Naive thymus-derived CD4-positive, alpha-beta T cell (primary cell): ENCODE measurements at regions not wholly inside any gene's neighbourhood (a gene's known extent, or its start where the extent isn't known, plus 50 kb on each side); places are given as distances from the start of the nearest gene placed in this dataset.

Experiments used
- ATAC-seq: fragments of 150-1000 bp; cut with Tn5 transposase; 2 replicates; pipeline ENCODE4 v1.10.0; 2021; ENCODE audit warnings: mild to moderate bottlenecking, moderate library complexity
- CTCF ChIA-PET: fragments of 350-600 bp; sonication (Branson Sonifier 250); formaldehyde crosslinking; loops from one replicate; lab custom pipeline; 2021; ENCODE audit warnings: antibody characterized with exemption; lab: Charles Lee
- POLR2A ChIA-PET: fragments of 350-600 bp; sonication (Branson Sonifier 250); formaldehyde crosslinking; loops from one replicate; lab custom pipeline; 2021; ENCODE audit warnings: antibody characterized with exemption, inconsistent platforms; lab: Charles Lee
- DNase-seq, 9 donors: peaks; one replicate each; pipeline versions ENCODE4 v3.0.0 to v3.0.0-alpha.2; 2020 to 2022; ENCODE audit warnings: mixed read lengths in 1 of 9
- H3K27ac ChIP-seq: one replicate; pipeline ENCODE4 v1.7.0; 2013; ENCODE audit warnings: mild to moderate bottlenecking, low read depth, low read length, moderate library complexity
- H3K27me3 ChIP-seq, 2 donors: one replicate each; pipeline ENCODE4 v1.7.0; 2013; ENCODE audit warnings: low read length in 2 of 2, mild to moderate bottlenecking in 2 of 2, moderate library complexity in 2 of 2; ENCODE audit not compliant: control insufficient read depth in 2 of 2, insufficient read depth in 2 of 2
- H3K36me3 ChIP-seq, 3 experiments: 1 replicate in 2 of 3; 2 replicates in 1 of 3; pipeline ENCODE4 v1.7.0; 2013; ENCODE audit warnings: low read length in 3 of 3, mild to moderate bottlenecking in 3 of 3, moderate library complexity in 1 of 3; ENCODE audit not compliant: insufficient read depth in 3 of 3, control insufficient read depth in 2 of 3
- H3K4me1 ChIP-seq, 2 donors: one replicate each; pipeline ENCODE4 v1.7.0; 2013; ENCODE audit warnings: low read length in 2 of 2, mild to moderate bottlenecking in 2 of 2, moderate library complexity in 1 of 2; ENCODE audit not compliant: control insufficient read depth in 2 of 2, insufficient read depth in 2 of 2
- H3K4me3 ChIP-seq: 2 replicates; pipeline ENCODE4 v1.7.0; 2013; ENCODE audit warnings: mild to moderate bottlenecking, low read length
- H3K9me3 ChIP-seq, 3 experiments: 1 replicate in 2 of 3; 2 replicates in 1 of 3; pipeline ENCODE4 v1.7.0; 2013; ENCODE audit warnings: low read length in 3 of 3; ENCODE audit not compliant: control insufficient read depth in 2 of 3
- H3K27ac Mint-ChIP-seq, 9 donors: one replicate each; pipeline ENCODE4 v1.8.0; 2020 to 2022; ENCODE audit warnings: mixed read lengths in 9 of 9, mild to moderate bottlenecking in 8 of 9, moderate library complexity in 5 of 9, inconsistent platforms in 2 of 9
- H3K27me3 Mint-ChIP-seq, 5 donors: one replicate each; pipeline ENCODE4 v1.8.0; 2021 to 2022; ENCODE audit warnings: mixed read lengths in 5 of 5, mild to moderate bottlenecking in 1 of 5
- H3K36me3 Mint-ChIP-seq, 5 donors: one replicate each; pipeline ENCODE4 v1.8.0; 2020 to 2022; ENCODE audit warnings: mixed read lengths in 5 of 5, mild to moderate bottlenecking in 3 of 5, inconsistent platforms in 1 of 5
- H3K4me1 Mint-ChIP-seq, 7 donors: one replicate each; pipeline ENCODE4 v1.8.0; 2020 to 2022; ENCODE audit warnings: mixed read lengths in 7 of 7, mild to moderate bottlenecking in 3 of 7, inconsistent platforms in 1 of 7
- H3K4me3 Mint-ChIP-seq, 10 donors: one replicate each; pipeline ENCODE4 v1.8.0; 2020 to 2022; ENCODE audit warnings: mild to moderate bottlenecking in 10 of 10, mixed read lengths in 10 of 10, moderate library complexity in 6 of 10, inconsistent platforms in 2 of 10
- H3K9me3 Mint-ChIP-seq, 11 donors: one replicate each; pipeline ENCODE4 v1.8.0; 2020 to 2022; ENCODE audit warnings: mixed read lengths in 11 of 11, mild to moderate bottlenecking in 4 of 11, inconsistent platforms in 1 of 11, moderate library complexity in 1 of 11
- intact Hi-C, 2 donors: fragments of 100-400 bp; cut with micrococcal nuclease; formaldehyde crosslinking; loops; one replicate each; pipeline ENCODE4 v1.15.1; 2023

DNA sequence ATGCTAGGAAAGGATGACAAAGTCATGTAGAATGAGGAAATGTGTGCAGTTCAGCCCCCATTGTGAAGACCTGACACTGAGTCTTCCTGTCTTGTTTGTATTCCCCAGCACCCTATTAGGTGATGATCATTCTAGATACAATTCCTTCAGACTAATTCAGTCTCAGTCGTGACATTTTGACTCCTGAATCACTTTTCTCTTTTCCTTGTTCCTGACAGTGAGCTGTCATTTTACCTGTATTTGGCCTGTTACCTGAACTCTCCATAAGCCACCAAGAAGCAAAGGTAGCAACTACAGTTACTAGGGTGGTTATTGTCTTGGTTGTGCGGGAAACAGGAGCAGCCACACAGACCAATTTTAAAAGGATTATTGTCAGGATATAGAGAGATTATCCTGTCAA lies 111.4 kb upstream of the TAC1 start:
- no peaks in the 10 kb centered on the region for H3K4me1 Mint-ChIP-seq
- H3K4me1 ChIP-seq, result no peaks in the 10 kb centered on the region
- POLR2A ChIA-PET, result no interaction called here
- no peak overlapping the region for H3K4me3 Mint-ChIP-seq
- no peaks in the 10 kb centered on the region for H3K36me3 ChIP-seq
- H3K27me3 Mint-ChIP-seq, result peaks cover 0 to 6% (median 0%) of the 10 kb centered on the region in 5 donors
- no peaks in the 10 kb centered on the region for H3K9me3 ChIP-seq
- intact Hi-C loops, result no loop called here
- DNase-seq (no peak), ATAC-seq (no peak)
- no peaks in the 10 kb centered on the region for H3K27me3 ChIP-seq
- CTCF ChIA-PET, result no interaction called here
- H3K36me3 Mint-ChIP-seq, result no peaks in the 10 kb centered on the region
- peaks cover 0 to 2% (median 0%) of the 10 kb centered on the region in 11 donors for H3K9me3 Mint-ChIP-seq
- H3K27ac ChIP-seq, result no peak overlapping the region
- no peak overlapping the region for H3K27ac Mint-ChIP-seq
- H3K4me3 ChIP-seq, result no peak overlapping the region

DNA sequence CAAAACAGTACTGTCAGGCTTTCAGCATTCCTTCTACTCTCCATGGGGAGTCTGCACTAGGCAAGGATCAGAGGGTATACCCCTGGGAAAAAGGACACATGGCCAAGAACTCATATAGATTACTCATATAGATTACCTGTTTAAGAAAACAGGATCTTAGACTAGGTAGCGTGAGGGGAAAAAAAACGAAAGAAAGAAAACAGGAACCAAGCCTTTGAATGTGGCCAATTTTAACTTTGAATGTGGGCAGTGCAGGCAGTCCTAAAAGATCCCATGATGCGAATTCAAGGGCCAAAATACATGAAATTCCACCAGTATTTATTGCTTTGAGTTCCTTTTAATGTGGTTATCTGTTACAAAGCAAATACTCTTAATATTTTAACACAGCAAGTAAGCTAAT lies 108.6 kb upstream of the TAC1 start:
- POLR2A ChIA-PET, result no interaction called here
- H3K27me3 ChIP-seq, result no peaks in the 10 kb centered on the region
- intact Hi-C loops, result no loop called here
- no peaks in the 10 kb centered on the region for H3K4me1 ChIP-seq
- H3K27ac Mint-ChIP-seq, result no peak overlapping the region
- ATAC-seq (no peak), DNase-seq (no peak)
- no peaks in the 10 kb centered on the region for H3K4me1 Mint-ChIP-seq
- peaks cover 0 to 13% (median 4%) of the 10 kb centered on the region in 5 donors for H3K27me3 Mint-ChIP-seq
- CTCF ChIA-PET, result no interaction called here
- no peak overlapping the region for H3K27ac ChIP-seq
- no peaks in the 10 kb centered on the region for H3K36me3 Mint-ChIP-seq
- H3K4me3 ChIP-seq, result no peak overlapping the region
- H3K9me3 Mint-ChIP-seq, result peaks cover 0 to 4% (median 2%) of the 10 kb centered on the region in 11 donors
- no peaks in the 10 kb centered on the region for H3K9me3 ChIP-seq
- no peak overlapping the region for H3K4me3 Mint-ChIP-seq
- H3K36me3 ChIP-seq, result no peaks in the 10 kb centered on the region

DNA sequence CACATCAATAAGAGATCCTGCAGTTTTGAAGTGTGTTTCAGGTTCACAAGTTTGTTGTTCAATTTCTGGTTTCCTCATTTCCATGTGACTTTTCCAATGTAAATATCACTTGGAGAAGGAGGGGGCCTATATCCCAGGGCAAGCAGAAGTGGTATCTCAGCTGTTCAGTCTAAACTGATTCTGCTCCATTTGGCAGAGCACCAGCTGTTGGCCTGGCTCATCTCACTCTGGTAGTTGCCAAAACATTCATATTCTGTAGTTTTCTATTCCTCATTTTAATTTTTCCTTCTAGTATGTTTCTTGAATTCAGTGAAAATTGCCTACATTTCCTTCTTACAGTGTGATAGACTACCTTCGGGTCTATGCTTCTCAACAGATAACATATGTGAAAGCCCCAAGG lies 101.8 kb upstream of the TAC1 start:
- Histone ChIP-seq H3K9me3 (no peaks in the 10 kb centered on the region), H3K36me3 (no peaks in the 10 kb centered on the region), H3K27me3 (no peaks in the 10 kb centered on the region), H3K27ac (no peak overlapping the region), H3K4me3 (no peak overlapping the region), H3K4me1 (no peaks in the 10 kb centered on the region)
- peaks cover 0 to 6% (median 2%) of the 10 kb centered on the region in 11 donors for H3K9me3 Mint-ChIP-seq
- no peaks in the 10 kb centered on the region for H3K36me3 Mint-ChIP-seq
- no peak overlapping the region for H3K27ac Mint-ChIP-seq
- DNase-seq (no peak), ATAC-seq (no peak)
- H3K27me3 Mint-ChIP-seq, result peaks cover 0 to 11% (median 5%) of the 10 kb centered on the region in 5 donors
- POLR2A ChIA-PET, result no interaction called here
- intact Hi-C loops, result no loop called here
- H3K4me1 Mint-ChIP-seq, result no peaks in the 10 kb centered on the region
- CTCF ChIA-PET, result no interaction called here
- no peak overlapping the region for H3K4me3 Mint-ChIP-seq

DNA sequence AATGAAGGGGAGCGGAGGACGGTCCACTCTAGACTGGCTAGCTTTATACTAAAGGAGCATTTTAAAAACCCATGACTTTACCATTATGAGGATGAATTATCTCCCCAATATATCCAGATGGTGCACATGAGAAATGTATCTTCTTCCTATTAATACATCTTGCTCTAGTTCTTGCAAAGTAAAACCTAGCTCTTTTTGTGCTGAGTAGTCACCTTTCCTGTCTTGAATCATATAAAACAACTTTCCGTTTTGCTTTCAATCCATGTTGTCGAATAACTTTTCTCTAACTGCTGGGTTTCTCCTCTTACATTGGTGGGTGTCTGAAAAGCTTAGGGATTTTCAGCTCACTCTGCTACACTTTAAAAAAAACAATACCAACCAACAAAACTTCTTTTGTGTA lies 96.3 kb upstream of the TAC1 start:
- Histone ChIP-seq H3K36me3 (no peaks in the 10 kb centered on the region), H3K4me3 (no peak overlapping the region), H3K9me3 (no peaks in the 10 kb centered on the region), H3K4me1 (no peaks in the 10 kb centered on the region), H3K27ac (no peak overlapping the region), H3K27me3 (no peaks in the 10 kb centered on the region)
- DNase-seq (no peak), ATAC-seq (no peak)
- CTCF ChIA-PET, result no interaction called here
- Mint-ChIP-seq H3K4me1 (no peaks in the 10 kb centered on the region), H3K36me3 (no peaks in the 10 kb centered on the region), H3K9me3 (peaks cover 0 to 6% (median 0%) of the 10 kb centered on the region in 11 donors), H3K27me3 (no peaks in the 10 kb centered on the region), H3K27ac (no peak overlapping the region), H3K4me3 (no peak overlapping the region)
- POLR2A ChIA-PET, result no interaction called here
- intact Hi-C loops, result no loop called here

DNA sequence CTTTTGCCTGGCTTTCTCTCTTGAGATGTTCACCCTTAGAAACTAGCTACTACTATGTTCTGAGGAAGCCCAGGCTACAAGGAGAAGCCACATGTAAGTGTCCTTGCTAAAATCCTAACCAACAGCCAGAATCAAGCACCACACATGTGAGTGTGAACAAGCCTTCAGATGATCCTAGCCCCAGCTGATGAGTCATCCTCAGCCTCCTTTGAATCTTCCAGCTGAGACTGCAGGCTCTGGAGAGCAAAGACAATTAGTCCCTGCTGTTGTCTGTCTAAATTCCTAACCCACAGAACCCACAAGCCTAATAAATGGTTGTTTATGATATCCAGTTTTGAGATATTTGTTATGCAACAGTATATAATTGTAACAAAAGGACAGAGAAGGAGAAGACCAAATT lies 92.8 kb upstream of the TAC1 start:
- no peak overlapping the region for H3K27ac ChIP-seq
- Mint-ChIP-seq H3K27ac (no peak overlapping the region), H3K4me3 (no peak overlapping the region), H3K4me1 (no peaks in the 10 kb centered on the region), H3K36me3 (no peaks in the 10 kb centered on the region), H3K9me3 (peaks cover 0 to 13% (median 3%) of the 10 kb centered on the region in 11 donors), H3K27me3 (no peaks in the 10 kb centered on the region)
- DNase-seq (no peak), ATAC-seq (no peak)
- H3K9me3 ChIP-seq, result no peaks in the 10 kb centered on the region
- H3K36me3 ChIP-seq, result no peaks in the 10 kb centered on the region
- H3K4me3 ChIP-seq, result no peak overlapping the region
- H3K27me3 ChIP-seq, result no peaks in the 10 kb centered on the region
- intact Hi-C loops, result no loop called here
- H3K4me1 ChIP-seq, result no peaks in the 10 kb centered on the region
- ChIA-PET CTCF (no interaction called here), POLR2A (no interaction called here)

DNA sequence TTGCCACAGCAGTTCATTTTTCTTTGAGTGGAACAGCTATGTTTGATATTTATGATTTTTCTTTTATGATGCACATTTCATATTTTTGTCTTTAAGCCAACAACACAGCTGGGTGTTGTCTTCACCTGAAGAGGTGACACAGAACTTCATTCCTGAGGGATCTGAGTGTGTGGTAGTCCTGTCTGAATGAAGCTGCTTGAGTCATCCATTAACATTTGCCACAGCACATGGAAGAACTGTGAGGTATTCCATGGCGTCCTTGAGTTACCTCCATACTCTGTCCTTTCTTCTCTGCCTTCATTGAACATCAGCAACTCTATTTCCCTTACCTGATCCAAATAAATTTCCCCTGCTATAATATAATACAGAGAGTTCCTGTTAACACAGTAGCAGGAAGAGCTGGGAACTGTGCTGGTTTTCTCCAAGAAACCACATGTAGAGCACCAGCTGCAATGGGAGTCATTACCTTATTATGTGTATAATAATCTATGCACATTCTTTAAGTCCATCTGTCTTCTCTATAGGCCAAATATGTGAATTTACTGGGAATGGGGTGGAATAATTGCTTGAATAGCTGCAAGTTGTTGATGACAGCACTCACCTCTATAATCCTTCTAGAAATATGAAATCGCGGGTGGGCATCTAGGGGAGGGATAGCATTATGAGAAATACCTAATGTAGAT lies 72.4 kb upstream of the TAC1 start:
- H3K36me3 Mint-ChIP-seq, result no peaks in the 10 kb centered on the region
- intact Hi-C loops, result no loop called here
- H3K27me3 Mint-ChIP-seq, result peaks cover 0 to 9% (median 4%) of the 10 kb centered on the region in 5 donors
- Histone ChIP-seq H3K9me3 (no peaks in the 10 kb centered on the region), H3K36me3 (no peaks in the 10 kb centered on the region), H3K27ac (no peak overlapping the region), H3K4me3 (no peak overlapping the region), H3K27me3 (no peaks in the 10 kb centered on the region), H3K4me1 (no peaks in the 10 kb centered on the region)
- H3K27ac Mint-ChIP-seq, result no peak overlapping the region
- no peak for DNase-seq
- ChIA-PET POLR2A (no interaction called here), CTCF (no interaction called here)
- H3K4me3 Mint-ChIP-seq, result no peak overlapping the region
- H3K9me3 Mint-ChIP-seq, result peaks cover 0 to 3% (median 0%) of the 10 kb centered on the region in 11 donors
- no peak for ATAC-seq
- no peaks in the 10 kb centered on the region for H3K4me1 Mint-ChIP-seq

DNA sequence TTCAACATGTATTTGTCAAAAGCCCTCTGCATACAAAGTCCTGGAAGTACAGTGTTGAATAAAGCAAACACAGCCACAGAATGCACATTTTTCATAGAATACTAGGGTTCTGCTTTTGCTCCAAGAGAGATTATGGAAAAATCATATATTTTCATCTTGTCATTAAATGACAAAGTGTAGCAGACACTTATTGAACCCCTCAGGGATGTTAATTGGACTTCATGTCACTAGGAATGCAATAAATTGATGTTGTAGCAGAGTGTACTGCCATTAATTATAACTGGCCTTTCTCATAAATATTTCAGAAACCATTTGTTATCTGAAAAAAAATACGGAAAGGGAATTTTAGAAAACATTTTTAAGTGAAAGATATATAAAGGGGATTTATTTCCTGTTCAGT lies 64.5 kb upstream of the TAC1 start:
- ChIA-PET POLR2A (no interaction called here), CTCF (no interaction called here)

More for the DNA sequence above, 64.5 kb upstream of the TAC1 start:
- H3K27ac ChIP-seq, result no peak overlapping the region
- intact Hi-C loops, result no loop called here
- no peaks in the 10 kb centered on the region for H3K36me3 ChIP-seq
- no peak for ATAC-seq
- H3K27me3 Mint-ChIP-seq, result peaks cover 4 to 27% (median 17%) of the 10 kb centered on the region in 5 donors
- no peak for DNase-seq
- no peaks in the 10 kb centered on the region for H3K4me1 Mint-ChIP-seq
- peaks cover 0 to 2% (median 0%) of the 10 kb centered on the region in 11 donors for H3K9me3 Mint-ChIP-seq
- H3K4me1 ChIP-seq, result no peaks in the 10 kb centered on the region
- no peak overlapping the region for H3K4me3 ChIP-seq
- no peak overlapping the region for H3K4me3 Mint-ChIP-seq
- H3K27ac Mint-ChIP-seq, result no peak overlapping the region
- no peaks in the 10 kb centered on the region for H3K27me3 ChIP-seq
- H3K9me3 ChIP-seq, result no peaks in the 10 kb centered on the region
- no peaks in the 10 kb centered on the region for H3K36me3 Mint-ChIP-seq
